AG04450 (cell line): ENCODE measurements at regions not wholly inside any gene's neighbourhood (a gene's known extent, or its start where the extent isn't known, plus 50 kb on each side); places are given as distances from the start of the nearest gene placed in this dataset.

ENCODE experiments used
- CTCF ChIA-PET: fragments of 300-600, 350-600 bp; formaldehyde crosslinking; extraction: SDS; loops from one replicate; lab custom pipeline; 2022; ENCODE audit warnings: antibody characterized with exemption, inconsistent platforms; lab: Charles Lee
- POLR2A ChIA-PET: fragments of 350-600 bp; formaldehyde crosslinking; extraction: SDS; loops from one replicate; lab custom pipeline; 2021; ENCODE audit warnings: antibody characterized with exemption, inconsistent platforms; lab: Yijun Ruan, JAX
- DNase-seq: peaks from one replicate; pipeline ENCODE4 v3.0.0-alpha.2; 2011; ENCODE audit warnings: low read depth, low spot score
- H3K27ac ChIP-seq: one replicate; pipeline ENCODE4 v1.5.1; 2012; ENCODE audit warnings: low read depth, low read length, control low read depth
- H3K27me3 ChIP-seq: one replicate; pipeline ENCODE4 v1.6.0; 2012; ENCODE audit warnings: low read length; ENCODE audit not compliant: control insufficient read depth, insufficient read depth
- H3K4me3 ChIP-seq: 2 replicates; pipeline ENCODE4 v1.5.1; 2011; ENCODE audit warnings: mild to moderate bottlenecking, low read depth, low read length, control low read depth
- H3K9me3 ChIP-seq: 2 replicates; pipeline ENCODE4 v1.5.1; 2012; ENCODE audit warnings: low read length; ENCODE audit not compliant: control insufficient read depth, insufficient read depth
- TF ChIP-seq, protein P1 (sequence below): IDR thresholded peaks from 2 replicates; pipeline ENCODE4 v1.5.1; 2011; ENCODE audit warnings: low read depth, low read length, control low read depth, inconsistent platforms

DNA sequence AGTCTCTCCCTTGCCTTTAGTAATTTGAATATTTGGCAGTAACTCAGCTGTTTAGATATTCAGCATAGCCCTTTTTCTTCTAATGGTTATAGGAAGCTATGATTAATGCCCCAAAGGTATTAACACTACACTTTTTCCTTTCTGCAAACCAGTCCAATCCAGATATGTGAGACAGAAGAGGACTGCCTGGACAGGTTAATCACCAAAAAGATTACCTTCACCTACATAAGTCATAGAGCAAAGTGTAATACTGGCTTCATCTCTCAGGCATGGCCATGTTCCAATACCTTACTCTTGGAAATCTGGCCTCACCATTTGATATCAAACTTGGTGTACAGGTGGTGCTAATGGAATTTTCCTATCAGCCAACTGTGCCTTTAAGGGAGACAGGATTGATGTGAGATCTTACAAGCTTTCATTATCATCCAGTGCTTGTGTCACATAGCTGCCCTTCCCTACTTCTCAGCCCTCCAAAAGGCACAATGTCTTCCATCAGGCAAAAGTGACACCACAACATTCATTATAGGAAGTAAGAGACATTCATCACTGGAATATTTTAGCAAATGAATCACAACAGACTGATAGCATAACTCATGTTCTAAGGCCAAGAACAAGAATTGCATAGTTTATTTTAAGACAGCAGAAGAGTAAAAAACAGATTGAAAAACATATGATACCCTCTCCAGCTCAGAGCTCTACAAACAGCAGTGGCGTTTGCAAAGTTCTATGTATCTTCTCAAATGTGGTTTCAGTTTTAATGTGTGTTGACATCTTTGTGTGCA lies 91.2 kb upstream of the PAM start:
- Histone ChIP-seq H3K4me3 (no peak overlapping the region), H3K27me3 (peaks cover 3% of the 10 kb centered on the region), H3K27ac (no peak overlapping the region), H3K9me3 (no peaks in the 10 kb centered on the region)
- DNase-seq: no peak
- ChIA-PET CTCF (interaction anchor here (1.7 kb wide), 1 partner anchor 17 kb away, joined by 8 read pairs; no protein-coding TSS in a partner anchor), POLR2A (no interaction called here)
- TF ChIP-seq, protein P1, sequence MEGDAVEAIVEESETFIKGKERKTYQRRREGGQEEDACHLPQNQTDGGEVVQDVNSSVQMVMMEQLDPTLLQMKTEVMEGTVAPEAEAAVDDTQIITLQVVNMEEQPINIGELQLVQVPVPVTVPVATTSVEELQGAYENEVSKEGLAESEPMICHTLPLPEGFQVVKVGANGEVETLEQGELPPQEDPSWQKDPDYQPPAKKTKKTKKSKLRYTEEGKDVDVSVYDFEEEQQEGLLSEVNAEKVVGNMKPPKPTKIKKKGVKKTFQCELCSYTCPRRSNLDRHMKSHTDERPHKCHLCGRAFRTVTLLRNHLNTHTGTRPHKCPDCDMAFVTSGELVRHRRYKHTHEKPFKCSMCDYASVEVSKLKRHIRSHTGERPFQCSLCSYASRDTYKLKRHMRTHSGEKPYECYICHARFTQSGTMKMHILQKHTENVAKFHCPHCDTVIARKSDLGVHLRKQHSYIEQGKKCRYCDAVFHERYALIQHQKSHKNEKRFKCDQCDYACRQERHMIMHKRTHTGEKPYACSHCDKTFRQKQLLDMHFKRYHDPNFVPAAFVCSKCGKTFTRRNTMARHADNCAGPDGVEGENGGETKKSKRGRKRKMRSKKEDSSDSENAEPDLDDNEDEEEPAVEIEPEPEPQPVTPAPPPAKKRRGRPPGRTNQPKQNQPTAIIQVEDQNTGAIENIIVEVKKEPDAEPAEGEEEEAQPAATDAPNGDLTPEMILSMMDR: no peak

DNA sequence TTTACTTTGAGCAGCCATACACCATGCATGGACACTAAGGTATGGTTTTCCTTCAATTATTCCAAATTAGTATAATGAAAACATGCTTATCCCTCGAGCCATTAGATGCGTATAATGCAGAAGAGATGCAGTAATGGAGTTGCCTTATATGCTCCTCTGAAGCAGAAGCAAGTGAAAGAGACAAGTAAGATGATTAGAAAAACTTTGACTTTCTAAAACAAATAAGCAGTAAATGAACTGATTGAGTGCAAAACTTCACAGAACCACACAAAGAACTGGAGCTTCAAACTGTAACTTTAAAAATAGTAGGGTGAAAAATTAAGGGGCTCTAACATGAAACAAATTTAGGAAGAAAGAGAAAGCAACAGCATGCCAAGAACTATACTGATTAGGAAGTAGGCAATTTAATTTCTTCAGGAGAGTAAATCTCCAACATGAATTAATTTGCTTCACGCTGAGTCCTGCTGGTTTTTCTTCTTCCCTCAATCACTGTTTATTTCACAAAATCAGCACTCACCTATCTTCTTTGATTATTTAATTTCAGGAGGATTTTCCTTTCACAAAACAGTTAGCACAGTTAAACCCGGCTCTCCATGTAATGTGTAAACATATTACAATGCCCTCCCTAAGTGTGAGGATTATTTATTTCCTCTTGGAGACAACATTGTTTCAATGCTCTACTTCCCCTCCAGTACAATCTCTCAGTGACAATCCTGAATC lies 90.3 kb upstream of the PAM start:
- H3K4me3 ChIP-seq: no peak overlapping the region
- POLR2A ChIA-PET: no interaction called here
- H3K27me3 ChIP-seq: peaks cover 3% of the 10 kb centered on the region
- CTCF ChIA-PET: interaction anchor here (1.7 kb wide), 1 partner anchor 16 kb away, joined by 8 read pairs; no protein-coding TSS in a partner anchor
- no peak for DNase-seq
- TF ChIP-seq, protein P1: no peak
- no peak overlapping the region for H3K27ac ChIP-seq
- H3K9me3 ChIP-seq: no peaks in the 10 kb centered on the region

DNA sequence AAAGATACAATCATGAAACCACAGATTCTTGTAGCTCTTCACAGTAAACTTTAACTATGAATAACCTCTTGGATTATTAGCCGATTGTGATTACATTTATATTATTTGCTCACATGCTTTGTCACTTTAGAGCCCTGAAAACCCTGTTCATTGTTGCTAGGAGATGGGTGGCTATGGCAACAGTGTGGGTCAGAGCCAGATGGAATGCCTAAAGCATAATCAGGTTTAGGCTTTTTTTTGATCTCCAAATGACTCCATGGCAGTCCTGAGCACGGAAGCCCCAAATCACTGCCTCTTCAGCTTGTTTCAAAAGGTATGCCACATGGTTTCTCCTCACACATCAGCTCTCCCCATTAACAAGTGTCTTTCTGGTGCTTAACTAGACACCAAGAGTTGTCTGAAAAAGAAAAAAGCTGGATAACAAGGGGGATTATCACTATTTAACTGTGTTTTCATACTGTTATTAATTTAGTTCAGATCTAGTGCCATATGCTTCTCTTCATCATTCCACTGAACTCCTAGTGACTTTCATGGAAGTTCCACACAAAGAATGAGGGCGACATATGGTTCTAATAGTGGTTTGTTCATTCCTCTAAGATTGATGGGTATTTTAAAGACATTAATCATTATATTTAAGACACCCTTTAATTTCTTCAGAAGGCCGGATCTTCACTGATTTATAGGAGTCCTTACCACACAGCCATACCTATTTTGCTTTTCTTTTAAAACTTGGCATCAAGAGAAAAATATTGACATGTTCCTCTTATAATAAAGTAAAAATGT lies 88.8 kb upstream of the PAM start:
- Histone ChIP-seq H3K9me3 (no peaks in the 10 kb centered on the region), H3K27me3 (peaks cover 3% of the 10 kb centered on the region), H3K27ac (no peak overlapping the region), H3K4me3 (no peak overlapping the region)
- POLR2A ChIA-PET: no interaction called here
- CTCF ChIA-PET: interaction anchor here (1.1 kb wide), 1 partner anchor 15 kb away, joined by 3 read pairs; no protein-coding TSS in a partner anchor
- TF ChIP-seq, protein P1: no peak
- no peak for DNase-seq

DNA sequence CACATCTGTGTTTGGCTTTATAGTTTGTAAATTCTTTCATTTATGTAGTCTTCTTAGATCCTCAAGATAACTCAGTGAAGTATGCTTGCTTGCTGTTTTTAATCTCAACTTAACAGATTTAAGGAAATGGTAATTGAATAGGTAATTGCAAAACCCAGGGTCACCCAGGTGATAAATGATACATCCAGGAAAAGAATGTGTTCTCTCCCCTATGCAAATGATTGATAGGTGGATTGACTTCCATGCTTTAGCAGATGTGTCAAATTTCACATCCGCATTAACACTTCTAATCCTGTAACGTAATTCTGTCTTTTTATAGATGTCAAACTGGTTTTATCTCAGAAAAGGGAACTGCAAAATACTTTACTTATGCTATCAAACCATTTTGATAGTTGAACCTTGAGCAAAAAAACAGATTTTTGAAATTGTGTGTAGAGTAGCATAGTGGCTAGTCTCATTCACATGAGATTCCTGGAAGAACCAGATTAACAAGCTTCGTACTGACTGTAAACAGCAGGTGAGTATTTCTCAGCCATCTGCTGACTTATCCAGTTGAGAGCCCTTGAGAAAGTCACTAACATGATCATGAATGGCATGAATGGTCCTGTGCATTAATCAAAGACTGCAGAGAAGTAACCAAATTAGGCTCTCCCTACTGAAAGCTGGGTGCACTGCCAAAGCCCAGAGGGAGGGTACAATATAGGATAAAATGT lies 86.7 kb upstream of the PAM start:
- CTCF ChIA-PET: interaction anchor here (2.2 kb wide), 1 partner anchor 13 kb away, joined by 10 read pairs; no protein-coding TSS in a partner anchor
- no peak overlapping the region for H3K27ac ChIP-seq
- TF ChIP-seq, protein P1: no peak
- H3K27me3 ChIP-seq: peaks cover 3% of the 10 kb centered on the region
- DNase-seq: no peak
- POLR2A ChIA-PET: no interaction called here
- no peaks in the 10 kb centered on the region for H3K9me3 ChIP-seq
- H3K4me3 ChIP-seq: no peak overlapping the region
